Neural cell (in vitro differentiated cells): ENCODE measurements at regions not wholly inside any gene's neighbourhood (a gene's known extent, or its start where the extent isn't known, plus 50 kb on each side); places are given as distances from the start of the nearest gene placed in this dataset.

Source experiments
- H2AFZ ChIP-seq: fragments of 200-600, 300-800 bp; sonication (generic), shearing (Covaris generic); 2 replicates; pipeline ENCODE4 v1.6.0; 2014; ENCODE audit warnings: low read depth, mild to moderate bottlenecking, antibody characterized with exemption, low read length, moderate library complexity
- H3F3A ChIP-seq: fragments of 200-600 bp; shearing (Covaris generic); 2 replicates; pipeline ENCODE4 v1.6.1; 2016; ENCODE audit warnings: mild to moderate bottlenecking, moderate library complexity, mixed read lengths, antibody characterized with exemption, low read length; ENCODE audit not compliant: insufficient read depth, poor library complexity, severe bottlenecking
- H3K27ac ChIP-seq: fragments of 200-600, 300-800 bp; sonication (generic), shearing (Covaris generic); 2 replicates; pipeline ENCODE4 v1.5.1; 2014; ENCODE audit warnings: mild to moderate bottlenecking, low read length, moderate library complexity
- H3K27me3 ChIP-seq: fragments of 300-800, 200-600 bp; sonication (generic), shearing (Covaris generic); 2 replicates; pipeline ENCODE4 v1.6.0; 2014; ENCODE audit warnings: mild to moderate bottlenecking, low read depth, low read length, moderate library complexity; ENCODE audit not compliant: insufficient read depth
- H3K36me3 ChIP-seq: fragments of 300-800, 200-600 bp; sonication (generic), shearing (Covaris generic); 2 replicates; pipeline ENCODE4 v1.5.1; 2014; ENCODE audit warnings: mild to moderate bottlenecking, antibody characterized with exemption, low read length, moderate library complexity; ENCODE audit not compliant: insufficient read depth
- H3K4me2 ChIP-seq: fragments of 300-800, 200-600 bp; sonication (generic), shearing (Covaris generic); 2 replicates; pipeline ENCODE4 v1.6.0; 2014; ENCODE audit warnings: mild to moderate bottlenecking, low read length
- H3K4me3 ChIP-seq: fragments of 300-800, 200-600 bp; sonication (generic), shearing (Covaris generic); 2 replicates; pipeline ENCODE4 v1.5.1; 2014; ENCODE audit warnings: mild to moderate bottlenecking, low read length, moderate library complexity
- H3K79me2 ChIP-seq: fragments of 200-600 bp; shearing (Covaris generic); replicated peaks from 2 replicates; pipeline ENCODE4 v1.6.0; 2014; ENCODE audit warnings: mild to moderate bottlenecking, low read length, moderate library complexity; ENCODE audit not compliant: insufficient read depth
- H3K9ac ChIP-seq: fragments of 300-800, 200-600 bp; sonication (generic), shearing (Covaris generic); 2 replicates; pipeline ENCODE4 v1.6.1; 2016; ENCODE audit warnings: mild to moderate bottlenecking, low read length, mixed read lengths
- H3K9me2 ChIP-seq: fragments of 200-600 bp; shearing (Covaris generic); 2 replicates; pipeline ENCODE4 v1.6.1; 2016; ENCODE audit warnings: mild to moderate bottlenecking, low read length, mixed read lengths; ENCODE audit not compliant: insufficient read depth
- H3K9me3 ChIP-seq: fragments of 200-600, 300-800 bp; sonication (generic), shearing (Covaris generic); 2 replicates; pipeline ENCODE4 v1.6.1; 2016; ENCODE audit warnings: mild to moderate bottlenecking, mixed run types, low read length, moderate library complexity, mixed read lengths
- H4K20me1 ChIP-seq: fragments of 200-600 bp; shearing (Covaris generic); 2 replicates; pipeline ENCODE4 v1.6.1; 2016; ENCODE audit warnings: mild to moderate bottlenecking, mixed run types; ENCODE audit not compliant: insufficient read depth
- CTCF ChIP-seq: fragments of 450-650 bp; IDR thresholded peaks from 2 replicates; pipeline ENCODE4 v1.5.1; 2014; ENCODE audit warnings: antibody characterized with exemption, mild to moderate bottlenecking, moderate library complexity; ENCODE audit not compliant: poor library complexity, severe bottlenecking
- EP300 ChIP-seq: fragments of 450-650 bp; conservative IDR thresholded peaks from 2 replicates; pipeline ENCODE4 v1.6.1; 2014; ENCODE audit warnings: antibody characterized with exemption, mild to moderate bottlenecking, moderate library complexity; ENCODE audit not compliant: poor library complexity, severe bottlenecking
- EZH2 ChIP-seq: fragments of 200-600, 300-800 bp; shearing (Covaris generic), sonication (generic); IDR thresholded peaks from 2 replicates; pipeline ENCODE4 v1.6.1; 2014; ENCODE audit warnings: antibody characterized with exemption, low read length, borderline replicate concordance, mild to moderate bottlenecking; ENCODE audit not compliant: insufficient read depth, poor library complexity, severe bottlenecking
- MXI1 ChIP-seq: fragments of 450-650 bp; conservative IDR thresholded peaks from 2 replicates; pipeline ENCODE4 v1.6.1; 2014; ENCODE audit warnings: antibody characterized with exemption, mild to moderate bottlenecking; ENCODE audit not compliant: poor library complexity, severe bottlenecking
- POLR2AphosphoS5 ChIP-seq: IDR thresholded peaks from 2 replicates; pipeline ENCODE4 v1.6.1; 2012
- RAD21 ChIP-seq: fragments of 450-650 bp; conservative IDR thresholded peaks from 2 replicates; pipeline ENCODE4 v1.6.1; 2014; ENCODE audit warnings: antibody characterized with exemption, mild to moderate bottlenecking, moderate library complexity
- REST ChIP-seq: IDR thresholded peaks from 2 replicates; pipeline ENCODE4 v1.6.1; 2012; ENCODE audit warnings: borderline replicate concordance
- SMC3 ChIP-seq: fragments of 450-650 bp; conservative IDR thresholded peaks from 2 replicates; pipeline ENCODE4 v1.6.1; 2014; ENCODE audit warnings: antibody characterized with exemption, mild to moderate bottlenecking, moderate library complexity; ENCODE audit not compliant: poor library complexity
- TAF1 ChIP-seq: IDR thresholded peaks from 2 replicates; pipeline ENCODE4 v1.6.1; 2012; ENCODE audit warnings: low read depth

- Histone ChIP-seq H2AFZ (no peak overlapping the region), H4K20me1 (no peaks in the 10 kb centered on the region), H3F3A (no peaks in the 10 kb centered on the region), H3K9ac (no peak overlapping the region), H3K79me2 (no peaks in the 10 kb centered on the region), H3K9me3 (no peaks in the 10 kb centered on the region), H3K9me2 (no peaks in the 10 kb centered on the region), H3K36me3 (no peaks in the 10 kb centered on the region), H3K4me3 (no peak overlapping the region), H3K27me3 (no peaks in the 10 kb centered on the region), H3K27ac (no peak overlapping the region), H3K4me2 (no peak overlapping the region)
- no peak for TF ChIP-seq CTCF
- no peak for TF ChIP-seq EP300
- no peak for TF ChIP-seq REST
- TF ChIP-seq TAF1 = no peak
- no peak for TF ChIP-seq EZH2
- no peak for TF ChIP-seq SMC3
- TF ChIP-seq MXI1 = no peak
- no peak for TF ChIP-seq RAD21
- TF ChIP-seq POLR2AphosphoS5 = no peak
Measured at GRCh38 chr6:134503585-134504281, 185.8 kb upstream of the SGK1 start.

GRCh38 chr6:134502614-134503549 lies 185.0 kb upstream of the SGK1 start:
- no peaks in the 10 kb centered on the region for H3F3A ChIP-seq
- no peaks in the 10 kb centered on the region for H3K9me3 ChIP-seq
- H3K9me2 ChIP-seq = no peaks in the 10 kb centered on the region
- no peak overlapping the region for H3K4me2 ChIP-seq
- H3K27me3 ChIP-seq = no peaks in the 10 kb centered on the region
- H3K9ac ChIP-seq = no peak overlapping the region
- no peak for TF ChIP-seq TAF1
- TF ChIP-seq EZH2 = no peak
- TF ChIP-seq REST = no peak
- no peak for TF ChIP-seq CTCF
- no peak for TF ChIP-seq EP300
- no peak for TF ChIP-seq POLR2AphosphoS5
- TF ChIP-seq RAD21 = no peak
- TF ChIP-seq SMC3 = no peak
- no peak for TF ChIP-seq MXI1
- H2AFZ ChIP-seq = no peak overlapping the region
- H3K27ac ChIP-seq = no peak overlapping the region
- H3K79me2 ChIP-seq = no peaks in the 10 kb centered on the region
- H3K36me3 ChIP-seq = no peaks in the 10 kb centered on the region
- no peak overlapping the region for H3K4me3 ChIP-seq
- no peaks in the 10 kb centered on the region for H4K20me1 ChIP-seq
